Liver (tissue), 8 donors: ENCODE measurements at regions not wholly inside any gene's neighbourhood (a gene's known extent, or its start where the extent isn't known, plus 50 kb on each side); places are given as distances from the start of the nearest gene placed in this dataset.

Source experiments
- DNase-seq: peaks from one replicate; pipeline ENCODE4 v3.0.0-alpha.2; 2017; ENCODE audit warnings: low spot score
- H3K27ac ChIP-seq, 2 donors: one replicate each; pipeline ENCODE4 v1.7.0; 2013; ENCODE audit warnings: inconsistent platforms in 2 of 2, low read length in 2 of 2, control low read depth in 1 of 2, low read depth in 1 of 2, mild to moderate bottlenecking in 1 of 2
- H3K27me3 ChIP-seq, 4 donors: one replicate each; pipeline versions ENCODE4 v1.6.1 to v1.7.0; 2013; ENCODE audit warnings: low read length in 3 of 4, inconsistent platforms in 1 of 4, mild to moderate bottlenecking in 1 of 4, moderate library complexity in 1 of 4; ENCODE audit not compliant: control insufficient read depth in 4 of 4, insufficient read depth in 4 of 4
- H3K36me3 ChIP-seq, 4 donors: one replicate each; pipeline versions ENCODE4 v1.6.1 to v1.7.0; 2013; ENCODE audit warnings: low read length in 3 of 4, mild to moderate bottlenecking in 3 of 4, low read depth in 1 of 4, moderate library complexity in 1 of 4; ENCODE audit not compliant: control insufficient read depth in 4 of 4, insufficient read depth in 3 of 4
- H3K4me1 ChIP-seq, 4 donors: one replicate each; pipeline versions ENCODE4 v1.6.1 to v1.7.0; 2013; ENCODE audit warnings: low read length in 3 of 4, mild to moderate bottlenecking in 3 of 4, moderate library complexity in 1 of 4; ENCODE audit not compliant: control insufficient read depth in 4 of 4, insufficient read depth in 4 of 4
- H3K4me3 ChIP-seq, 3 donors: one replicate each; pipeline versions ENCODE4 v1.6.1 to v1.7.0; 2013; ENCODE audit warnings: low read length in 3 of 3, control low read depth in 1 of 3, low read depth in 1 of 3, mild to moderate bottlenecking in 1 of 3
- H3K9ac ChIP-seq, 2 donors: one replicate each; pipeline ENCODE4 v1.7.0; 2013; ENCODE audit warnings: low read length in 2 of 2, mild to moderate bottlenecking in 2 of 2, moderate library complexity in 2 of 2, control low read depth in 1 of 2, low read depth in 1 of 2
- H3K9me3 ChIP-seq, 4 donors: one replicate each; pipeline versions ENCODE4 v1.6.1 to v1.7.0; 2013; ENCODE audit warnings: low read length in 3 of 4; ENCODE audit not compliant: control insufficient read depth in 4 of 4
- CTCF ChIP-seq: fragments of 150-350 bp; IDR thresholded peaks from 2 replicates; pipeline ENCODE4 v1.5.1; 2017; ENCODE audit warnings: improper control_type of control experiment, low read depth, low read length; ENCODE audit not compliant: missing input control
- EGR1 ChIP-seq, 2 donors: IDR thresholded peaks; 2 replicates each; pipeline ENCODE4 v1.6.1; 2016 to 2018; ENCODE audit warnings: antibody characterized with exemption in 2 of 2, low read depth in 2 of 2
- FOXA1 ChIP-seq: IDR thresholded peaks from 2 replicates; pipeline ENCODE4 v1.6.1; 2016; ENCODE audit warnings: antibody characterized with exemption
- FOXA2 ChIP-seq: IDR thresholded peaks from 2 replicates; pipeline ENCODE4 v1.6.1; 2016; ENCODE audit warnings: antibody characterized with exemption
- GABPA ChIP-seq, 2 donors: IDR thresholded peaks in 1 of 2; conservative IDR thresholded peaks in 1 of 2; 2 replicates each; pipeline ENCODE4 v1.6.1; 2016; ENCODE audit warnings: antibody characterized with exemption in 2 of 2, mild to moderate bottlenecking in 1 of 2, moderate library complexity in 1 of 2
- HNF4A ChIP-seq, 2 donors: conservative IDR thresholded peaks; 2 replicates each; pipeline ENCODE4 v1.6.1; 2016; ENCODE audit warnings: antibody characterized with exemption in 2 of 2, mild to moderate bottlenecking in 2 of 2
- HNF4G ChIP-seq: IDR thresholded peaks from 2 replicates; pipeline ENCODE4 v1.6.1; 2016; ENCODE audit warnings: antibody characterized with exemption
- JUND ChIP-seq, 2 donors: IDR thresholded peaks; 2 replicates each; pipeline ENCODE4 v1.6.1; 2016; ENCODE audit warnings: antibody characterized with exemption in 2 of 2
- MAX ChIP-seq: IDR thresholded peaks from 2 replicates; pipeline ENCODE4 v1.6.1; 2016; ENCODE audit warnings: antibody characterized with exemption
- RAD21 ChIP-seq, 2 donors: IDR thresholded peaks; 2 replicates each; pipeline ENCODE4 v1.6.1; 2016; ENCODE audit warnings: antibody characterized with exemption in 2 of 2, mild to moderate bottlenecking in 2 of 2
- REST ChIP-seq: IDR thresholded peaks from 2 replicates; pipeline ENCODE4 v1.6.1; 2016; ENCODE audit warnings: antibody characterized with exemption, mild to moderate bottlenecking
- RXRA ChIP-seq, 2 donors: IDR thresholded peaks; 2 replicates each; pipeline ENCODE4 v1.6.1; 2017 to 2018; ENCODE audit warnings: antibody characterized with exemption in 2 of 2, mild to moderate bottlenecking in 1 of 2
- SP1 ChIP-seq: IDR thresholded peaks from 2 replicates; pipeline ENCODE4 v1.6.1; 2018; ENCODE audit warnings: antibody characterized with exemption, mild to moderate bottlenecking
- TAF1 ChIP-seq: conservative IDR thresholded peaks from 2 replicates; pipeline ENCODE4 v1.6.1; 2016; ENCODE audit warnings: antibody characterized with exemption, mild to moderate bottlenecking
- YY1 ChIP-seq: IDR thresholded peaks from 2 replicates; pipeline ENCODE4 v1.6.1; 2016; ENCODE audit warnings: antibody characterized with exemption, mild to moderate bottlenecking
- ZBTB33 ChIP-seq: IDR thresholded peaks from 2 replicates; pipeline ENCODE4 v1.6.1; 2016; ENCODE audit warnings: antibody characterized with exemption
- WGBS: extraction: QIAGEN DNeasy Blood & Tissue Kit; methylation state at CpG from one replicate; pipeline ENCODE4 v1.1.7; 2013; 5-methylcytosine and 5-hydroxymethylcytosine counted together
- TF ChIP-seq, protein P1 (sequence below): IDR thresholded peaks from 2 replicates; pipeline ENCODE4 v1.6.1; 2016; ENCODE audit warnings: antibody characterized with exemption
- donor health status: healthy.
- donor health status: healthy.
- donor health status: healthy.
- donor health status: healthy.
- donor health status: healthy.

DNA sequence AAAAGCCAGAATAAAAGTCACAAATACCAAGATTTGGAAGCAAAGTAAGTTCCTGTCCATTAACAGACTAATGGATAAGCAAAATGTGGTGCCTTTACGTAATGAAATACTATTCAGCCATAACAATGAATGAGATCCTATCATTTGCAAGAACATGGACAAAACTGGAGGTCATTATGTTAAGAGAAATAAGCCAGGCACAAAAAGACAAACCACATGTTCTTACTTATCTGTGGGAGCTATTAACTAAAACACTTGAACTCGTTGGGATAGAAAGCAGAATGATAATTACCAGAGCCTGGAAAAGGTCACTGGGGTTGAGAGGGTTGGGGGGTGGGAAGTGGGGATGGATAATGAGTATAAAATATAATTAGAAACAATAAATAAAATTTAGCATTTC is 1015.9 kb downstream of the OTOL1 start:
- no peak for DNase-seq
- H3K9me3 ChIP-seq: no peaks in the 10 kb centered on the region
- TF ChIP-seq RAD21 (IDR thresholded peaks at IDR 0.05) (no peak), MAX (no peak), HNF4A (conservative IDR thresholded peaks at IDR 0.05) (no peak)
- 55% methylated on average over 2 of the region's 2 CpGs for WGBS
- no peaks in the 10 kb centered on the region for H3K27me3 ChIP-seq
- H3K36me3 ChIP-seq: no peaks in the 10 kb centered on the region
- H3K27ac ChIP-seq: no peak overlapping the region
- no peak overlapping the region for H3K9ac ChIP-seq
- H3K4me3 ChIP-seq: no peak overlapping the region
- no peaks in the 10 kb centered on the region for H3K4me1 ChIP-seq

GRCh38 chr3:162517110-162517509 is 1020.5 kb downstream of the OTOL1 start:
- no peaks in the 10 kb centered on the region for H3K36me3 ChIP-seq
- DNase-seq: no peak
- H3K4me3 ChIP-seq: no peak overlapping the region
- H3K27ac ChIP-seq: no peak overlapping the region
- TF ChIP-seq CTCF (no peak), EGR1 (IDR thresholded peaks at IDR 0.05; ENCODE audit: low read depth in 2 of 2) (no peak), HNF4A (conservative IDR thresholded peaks at IDR 0.05) (no peak), JUND (IDR thresholded peaks at IDR 0.05) (no peak), YY1 (no peak), TAF1 (no peak), FOXA2 (no peak), RXRA (IDR thresholded peaks at IDR 0.05) (no peak), MAX (no peak), REST (no peak), FOXA1 (no peak), HNF4G (no peak), ZBTB33 (no peak), SP1 (no peak), RAD21 (IDR thresholded peaks at IDR 0.05) (no peak), GABPA (IDR thresholded peaks at IDR 0.05 in 1 of 2, conservative IDR thresholded peaks at IDR 0.05 in 1 of 2) (no peak)
- TF ChIP-seq, protein P1, sequence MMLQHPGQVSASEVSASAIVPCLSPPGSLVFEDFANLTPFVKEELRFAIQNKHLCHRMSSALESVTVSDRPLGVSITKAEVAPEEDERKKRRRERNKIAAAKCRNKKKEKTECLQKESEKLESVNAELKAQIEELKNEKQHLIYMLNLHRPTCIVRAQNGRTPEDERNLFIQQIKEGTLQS: no peak
- H3K27me3 ChIP-seq: no peaks in the 10 kb centered on the region
- H3K9me3 ChIP-seq: no peaks in the 10 kb centered on the region
- no peaks in the 10 kb centered on the region for H3K4me1 ChIP-seq
- no peak overlapping the region for H3K9ac ChIP-seq
